ENCODE measurements at regions not wholly inside any gene's neighbourhood (a gene's known extent, or its start where the extent isn't known, plus 50 kb on each side); places are given as distances from the start of the nearest gene placed in this dataset.

- Histone ChIP-seq H3K27me3 (no peaks in the 10 kb centered on the region), H3K27ac (no peak overlapping the region), H3K36me3 (no peaks in the 10 kb centered on the region), H3K9me3 (no peaks in the 10 kb centered on the region), H3K4me3 (no peak overlapping the region), H3K4me1 (no peaks in the 10 kb centered on the region)
- TF ChIP-seq, protein P1, sequence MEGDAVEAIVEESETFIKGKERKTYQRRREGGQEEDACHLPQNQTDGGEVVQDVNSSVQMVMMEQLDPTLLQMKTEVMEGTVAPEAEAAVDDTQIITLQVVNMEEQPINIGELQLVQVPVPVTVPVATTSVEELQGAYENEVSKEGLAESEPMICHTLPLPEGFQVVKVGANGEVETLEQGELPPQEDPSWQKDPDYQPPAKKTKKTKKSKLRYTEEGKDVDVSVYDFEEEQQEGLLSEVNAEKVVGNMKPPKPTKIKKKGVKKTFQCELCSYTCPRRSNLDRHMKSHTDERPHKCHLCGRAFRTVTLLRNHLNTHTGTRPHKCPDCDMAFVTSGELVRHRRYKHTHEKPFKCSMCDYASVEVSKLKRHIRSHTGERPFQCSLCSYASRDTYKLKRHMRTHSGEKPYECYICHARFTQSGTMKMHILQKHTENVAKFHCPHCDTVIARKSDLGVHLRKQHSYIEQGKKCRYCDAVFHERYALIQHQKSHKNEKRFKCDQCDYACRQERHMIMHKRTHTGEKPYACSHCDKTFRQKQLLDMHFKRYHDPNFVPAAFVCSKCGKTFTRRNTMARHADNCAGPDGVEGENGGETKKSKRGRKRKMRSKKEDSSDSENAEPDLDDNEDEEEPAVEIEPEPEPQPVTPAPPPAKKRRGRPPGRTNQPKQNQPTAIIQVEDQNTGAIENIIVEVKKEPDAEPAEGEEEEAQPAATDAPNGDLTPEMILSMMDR (IDR thresholded peaks at IDR 0.05): no peak
- no peak for TF ChIP-seq POLR2A (IDR thresholded peaks at IDR 0.05)
- no peak for DNase-seq
- intact Hi-C loops (cut with DNase I; ENCODE audit: low total_unique reads): no loop called here
These were observed 203.5 kb downstream of the TAF11L14 start for GRCh38 chr5:17837757-17838156.

DNA sequence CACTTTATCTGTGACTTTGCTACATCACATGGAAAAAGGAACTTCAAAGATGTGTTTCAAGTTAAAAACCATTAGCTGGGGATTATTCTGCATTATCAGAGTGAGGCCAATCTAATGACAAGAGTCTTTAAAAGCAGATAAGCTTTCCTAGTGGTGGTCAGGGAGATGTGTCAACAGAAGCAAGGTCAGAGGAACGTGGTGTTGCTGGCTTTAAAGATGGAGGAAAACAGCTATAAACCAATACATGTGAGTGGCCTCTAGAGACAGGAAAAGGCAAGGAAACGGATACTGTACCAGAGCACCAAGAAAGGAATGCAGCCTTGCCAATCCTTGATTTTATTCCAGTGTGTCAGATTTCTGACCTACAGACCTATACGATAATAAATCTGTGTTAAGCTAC is 204.2 kb downstream of the TAF11L14 start:
- no peak overlapping the region for H3K27ac ChIP-seq
- intact Hi-C loops (cut with DNase I; ENCODE audit: low total_unique reads): no loop called here
- H3K9me3 ChIP-seq: no peaks in the 10 kb centered on the region
- H3K4me1 ChIP-seq: no peaks in the 10 kb centered on the region
- DNase-seq: no peak
- H3K4me3 ChIP-seq: no peak overlapping the region
- H3K36me3 ChIP-seq: no peaks in the 10 kb centered on the region
- no peaks in the 10 kb centered on the region for H3K27me3 ChIP-seq
- TF ChIP-seq POLR2A (IDR thresholded peaks at IDR 0.05): no peak
- TF ChIP-seq, protein P1 (IDR thresholded peaks at IDR 0.05): no peak

DNA sequence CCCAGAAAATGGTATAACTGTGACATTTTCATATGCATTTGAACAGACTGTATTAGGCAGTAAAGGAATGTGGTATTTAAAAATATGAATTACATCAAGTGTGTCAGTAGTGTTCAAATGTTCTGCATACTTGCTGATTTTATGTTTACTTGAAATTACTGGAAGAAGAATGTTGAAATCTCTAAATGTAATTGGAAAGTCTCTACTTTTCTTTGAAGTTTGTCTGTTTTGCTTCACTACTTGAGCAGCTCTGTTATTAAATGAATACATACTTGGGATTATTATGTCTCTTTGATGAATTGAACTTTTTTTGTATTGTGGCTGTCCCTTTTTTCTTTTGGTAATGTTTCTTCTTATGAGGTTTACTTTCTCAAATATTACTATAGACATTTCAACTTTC is 205.6 kb downstream of the TAF11L14 start:
- Histone ChIP-seq H3K4me3 (no peak overlapping the region), H3K27me3 (no peaks in the 10 kb centered on the region), H3K27ac (no peak overlapping the region), H3K9me3 (no peaks in the 10 kb centered on the region), H3K4me1 (no peaks in the 10 kb centered on the region), H3K36me3 (no peaks in the 10 kb centered on the region)
- DNase-seq: no peak
- no peak for TF ChIP-seq POLR2A (IDR thresholded peaks at IDR 0.05)
- TF ChIP-seq, protein P1 (IDR thresholded peaks at IDR 0.05): no peak
- intact Hi-C loops (cut with DNase I; ENCODE audit: low total_unique reads): no loop called here

DNA sequence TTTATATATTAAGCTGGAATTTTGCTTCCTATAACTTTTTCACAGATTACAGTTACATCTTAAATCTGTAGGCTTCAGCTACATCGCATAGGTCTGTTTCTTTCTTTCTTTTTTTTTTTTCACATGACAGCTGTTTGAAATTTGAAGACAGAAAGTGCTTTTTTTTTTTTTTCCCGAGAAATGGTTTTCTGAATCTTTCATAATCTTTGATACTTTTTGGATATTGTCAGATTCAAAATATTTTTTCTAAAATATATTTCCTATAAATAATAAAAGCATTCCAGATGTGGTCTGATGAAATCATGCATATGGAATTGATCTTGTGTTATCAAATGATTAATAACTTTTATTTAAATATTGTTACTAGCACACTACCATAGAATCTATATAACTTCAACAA is 212.2 kb downstream of the TAF11L14 start:
- Histone ChIP-seq H3K27ac (no peak overlapping the region), H3K4me3 (no peak overlapping the region), H3K4me1 (no peaks in the 10 kb centered on the region), H3K27me3 (no peaks in the 10 kb centered on the region), H3K36me3 (no peaks in the 10 kb centered on the region), H3K9me3 (no peaks in the 10 kb centered on the region)
- TF ChIP-seq POLR2A (IDR thresholded peaks at IDR 0.05): no peak
- TF ChIP-seq, protein P1 (IDR thresholded peaks at IDR 0.05): no peak
- intact Hi-C loops (cut with DNase I; ENCODE audit: low total_unique reads): no loop called here
- no peak for DNase-seq

DNA sequence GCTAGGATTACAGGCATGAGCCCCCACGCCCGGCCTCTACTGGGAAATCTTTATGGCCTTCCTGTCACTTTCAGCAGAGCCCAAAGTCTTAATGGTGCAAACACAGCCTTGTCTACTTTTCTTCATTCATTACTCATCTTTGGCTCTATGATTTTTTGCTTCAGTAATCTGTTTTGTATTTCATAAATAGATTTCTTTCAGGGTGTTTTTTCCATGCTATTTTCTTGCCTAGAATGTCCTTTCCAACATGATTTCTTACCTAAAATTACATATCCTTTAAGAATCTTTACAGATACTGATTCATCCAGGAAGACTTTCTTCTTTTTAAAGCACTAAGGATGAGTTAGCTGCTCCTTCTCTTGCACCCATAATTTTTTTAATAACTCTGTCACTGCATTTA is 213.0 kb downstream of the TAF11L14 start:
- H3K9me3 ChIP-seq: no peaks in the 10 kb centered on the region
- H3K27me3 ChIP-seq: no peaks in the 10 kb centered on the region
- TF ChIP-seq, protein P1 (IDR thresholded peaks at IDR 0.05): no peak
- no peak for TF ChIP-seq POLR2A (IDR thresholded peaks at IDR 0.05)
- no peak for DNase-seq
- no peaks in the 10 kb centered on the region for H3K4me1 ChIP-seq
- H3K27ac ChIP-seq: no peak overlapping the region
- no peaks in the 10 kb centered on the region for H3K36me3 ChIP-seq
- no peak overlapping the region for H3K4me3 ChIP-seq
- intact Hi-C loops (cut with DNase I; ENCODE audit: low total_unique reads): no loop called here

Data from uterus (tissue), 3 donors.